Lower lobe of right lung (tissue), 2 donors: ENCODE measurements at regions not wholly inside any gene's neighbourhood (a gene's known extent, or its start where the extent isn't known, plus 50 kb on each side); places are given as distances from the start of the nearest gene placed in this dataset.
A peak's percentile ranks its signal among the peaks of the same experiment; 100 is the strongest.
"Not testable (repeated sequence)": the region's sequence is repeated elsewhere in the genome, so short reads cannot be mapped to it uniquely, and the experiment has no call there.

Experiments
- ATAC-seq, 2 donors: fragments of 200-7000 bp; cut with Tn5 transposase; one replicate each; pipeline ENCODE4 v1.9.1; 2020 to 2022; ENCODE audit warnings: mild to moderate bottlenecking in 2 of 2, moderate library complexity in 2 of 2
- DNase-seq: peaks from one replicate; pipeline ENCODE4 v3.0.0-alpha.2; 2020
- H3K27ac ChIP-seq: fragments of 200-600 bp; one replicate; pipeline ENCODE4 v1.8.0; 2022
- H3K27me3 ChIP-seq: fragments of 200-600 bp; one replicate; pipeline ENCODE4 v1.8.0; 2022; ENCODE audit warnings: low read depth
- H3K36me3 ChIP-seq: fragments of 200-600 bp; one replicate; pipeline ENCODE4 v1.8.0; 2022; ENCODE audit warnings: mild to moderate bottlenecking
- H3K4me1 ChIP-seq: fragments of 200-600 bp; one replicate; pipeline ENCODE4 v1.8.0; 2022
- H3K4me3 ChIP-seq: fragments of 200-600 bp; one replicate; pipeline ENCODE4 v1.8.0; 2022; ENCODE audit warnings: mild to moderate bottlenecking
- H3K9me3 ChIP-seq: fragments of 200-600 bp; one replicate; pipeline ENCODE4 v1.8.0; 2022
- CTCF ChIP-seq: fragments of 200-600 bp; IDR thresholded peaks from one replicate; pipeline ENCODE4 v1.8.0; 2022; ENCODE audit warnings: antibody characterized with exemption, mild to moderate bottlenecking
- intact Hi-C: fragments of 100-400 bp; cut with DNase I; formaldehyde crosslinking; loops from one replicate; pipeline ENCODE4 v1.11.0; 2022
- donor health status: DM: no; HTN: yes; CAD: no; lungs with severe emphysema.

- TF ChIP-seq CTCF, result no peak
- Histone ChIP-seq H3K9me3 (no peaks in the 10 kb centered on the region), H3K4me1 (no peaks in the 10 kb centered on the region), H3K4me3 (no peak overlapping the region), H3K27ac (no peak overlapping the region), H3K36me3 (no peaks in the 10 kb centered on the region), H3K27me3 (peaks cover 42% of the 10 kb centered on the region)
- intact Hi-C loops, result no loop called here
- DNase-seq (no peak), ATAC-seq (no peak)
Observed at GRCh38 chr20:30892541-30893345, 364.7 kb upstream of the DEFB115 start.

DNA sequence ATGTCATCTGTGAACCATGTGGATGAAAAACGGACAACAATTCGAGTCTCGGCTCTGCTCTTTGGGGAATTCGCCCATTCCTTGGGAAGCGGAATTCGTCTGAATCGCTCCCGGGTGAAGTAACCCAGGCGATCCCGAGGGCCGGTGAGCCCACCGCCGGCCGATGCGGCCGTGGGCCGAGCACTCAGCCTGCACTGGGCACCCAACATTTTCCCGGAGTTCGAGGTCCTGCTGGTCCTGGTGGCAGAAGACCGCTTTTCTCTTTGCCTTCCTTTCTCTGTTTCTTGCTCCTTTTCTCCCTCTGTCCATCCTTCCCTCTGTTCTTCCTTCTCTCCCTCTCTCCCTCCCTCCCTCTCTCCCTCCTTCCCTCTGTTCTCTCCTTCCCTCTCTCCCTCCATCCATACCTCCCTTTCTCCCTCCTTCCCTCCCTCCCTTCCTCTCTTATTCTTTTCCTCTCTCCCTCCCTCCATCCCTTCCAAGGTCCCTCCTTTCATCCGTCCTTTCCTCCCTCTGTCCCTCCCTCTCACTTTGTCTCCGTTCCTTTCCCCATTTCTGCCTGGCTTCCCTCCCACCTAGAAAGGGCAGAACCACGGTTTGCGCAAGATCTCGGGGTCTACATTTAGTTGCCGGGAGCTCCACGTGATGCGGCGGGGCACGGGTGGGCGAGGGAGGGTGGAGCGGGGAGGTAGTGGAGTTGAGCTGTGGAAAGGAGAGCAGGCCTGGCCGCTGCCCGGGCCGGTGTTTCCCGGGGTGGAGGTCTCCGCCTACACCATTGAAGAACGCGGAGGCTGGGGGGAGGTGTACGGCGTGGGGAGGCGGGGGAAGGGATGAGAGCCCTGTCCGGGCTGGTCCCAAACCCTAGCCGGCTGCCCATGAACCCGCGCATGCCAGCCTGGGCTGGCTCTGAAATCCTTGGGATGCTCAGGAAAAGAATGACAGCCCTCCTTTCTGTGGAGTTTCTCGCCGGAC lies 363.8 kb upstream of the DEFB115 start:
- H3K27ac ChIP-seq, H3K4me3 ChIP-seq, H3K36me3 ChIP-seq, H3K9me3 ChIP-seq, DNase-seq, H3K4me1 ChIP-seq, intact Hi-C loops, ATAC-seq: not testable (repeated sequence)
- peaks cover 42% of the 10 kb centered on the region for H3K27me3 ChIP-seq

DNA sequence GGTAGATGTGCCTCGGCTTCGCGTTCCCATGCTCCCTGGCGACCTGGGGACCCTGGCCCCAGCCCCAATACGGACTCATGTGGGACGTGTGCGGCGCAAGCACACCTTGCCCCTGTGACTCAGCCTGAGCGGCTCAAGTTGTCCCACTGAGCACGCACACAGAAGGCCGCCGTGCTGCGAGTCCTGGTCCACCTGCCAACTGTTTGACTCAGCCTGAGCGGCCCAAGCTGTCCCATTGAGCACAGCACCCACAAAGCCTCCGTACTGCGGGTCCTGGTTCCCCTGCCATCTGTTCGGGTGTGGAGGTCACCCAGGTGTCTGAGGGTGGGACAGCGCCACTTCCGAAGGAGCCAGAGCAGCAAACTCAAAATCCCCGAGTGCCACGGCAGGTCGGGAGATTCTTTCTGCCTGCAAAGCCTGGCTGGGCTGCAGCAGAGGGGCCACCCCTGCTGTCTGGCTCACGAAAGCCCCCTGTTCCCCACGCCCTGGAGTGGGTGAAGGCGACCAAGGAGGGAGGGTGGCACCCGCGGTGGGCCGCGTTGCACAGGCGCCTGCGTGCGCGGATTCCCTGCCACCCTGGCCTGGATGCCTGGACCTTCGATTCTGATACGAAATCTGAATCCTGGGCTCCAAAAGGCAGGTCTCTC lies 362.6 kb upstream of the DEFB115 start:
- H3K9me3 ChIP-seq, H3K4me3 ChIP-seq, H3K36me3 ChIP-seq, H3K27ac ChIP-seq, H3K4me1 ChIP-seq, intact Hi-C loops, ATAC-seq, DNase-seq: not testable (repeated sequence)
- peaks cover 46% of the 10 kb centered on the region for H3K27me3 ChIP-seq

- H3K27me3 ChIP-seq, result peaks cover 52% of the 10 kb centered on the region
- intact Hi-C loops, H3K9me3 ChIP-seq, H3K4me3 ChIP-seq, H3K4me1 ChIP-seq, H3K36me3 ChIP-seq, DNase-seq, ATAC-seq, H3K27ac ChIP-seq: not testable (repeated sequence)
Observed at GRCh38 chr20:30895354-30895711, 362.1 kb upstream of the DEFB115 start.

DNA sequence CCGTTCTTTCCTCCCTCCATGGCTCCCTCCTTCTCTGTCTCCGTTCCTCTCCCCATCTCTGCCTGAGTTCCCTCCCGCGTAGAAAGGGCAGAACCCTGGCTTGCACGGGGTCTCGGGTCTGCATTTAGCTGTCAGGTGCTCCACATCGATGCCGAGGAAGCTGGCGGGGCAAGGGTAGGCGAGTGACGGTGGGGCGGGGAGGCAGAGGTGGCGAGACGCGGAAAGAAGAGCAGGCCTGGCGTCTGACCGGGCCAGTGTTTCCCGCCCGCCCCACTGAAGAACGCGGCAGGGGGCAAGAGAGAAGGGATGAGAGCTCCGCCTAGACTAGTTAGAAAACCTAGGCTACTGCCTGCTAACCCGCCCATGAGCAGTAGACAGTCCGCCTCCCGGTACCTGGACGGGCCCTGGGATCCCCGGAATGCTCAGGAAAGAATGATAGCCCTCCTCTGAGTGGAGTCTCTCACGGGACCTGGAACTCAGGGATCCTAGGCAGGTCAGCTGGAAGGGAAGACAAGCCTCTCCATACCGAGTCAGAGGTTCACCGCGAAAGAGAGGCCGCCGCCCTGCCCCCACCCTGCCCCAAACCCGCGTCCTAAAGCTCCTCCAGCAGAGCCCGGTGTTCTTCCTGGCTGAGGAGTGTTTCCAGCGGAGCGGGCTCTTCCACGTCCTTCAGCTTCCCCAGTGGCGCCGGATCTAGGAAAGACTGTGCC lies 357.9 kb upstream of the DEFB115 start:
- ATAC-seq, intact Hi-C loops, H3K9me3 ChIP-seq, DNase-seq, H3K4me1 ChIP-seq, H3K4me3 ChIP-seq, H3K27ac ChIP-seq, H3K36me3 ChIP-seq: not testable (repeated sequence)
- peaks cover 32% of the 10 kb centered on the region for H3K27me3 ChIP-seq

- H3K36me3 ChIP-seq, DNase-seq, intact Hi-C loops, ATAC-seq, H3K27ac ChIP-seq, H3K9me3 ChIP-seq, H3K4me3 ChIP-seq, H3K4me1 ChIP-seq: not testable (repeated sequence)
- peaks cover 25% of the 10 kb centered on the region for H3K27me3 ChIP-seq
Observed at GRCh38 chr20:30900080-30900719, 357.3 kb upstream of the DEFB115 start.

- H3K4me3 ChIP-seq, H3K9me3 ChIP-seq, H3K4me1 ChIP-seq, ATAC-seq, H3K36me3 ChIP-seq, intact Hi-C loops, H3K27ac ChIP-seq, H3K27me3 ChIP-seq: not testable (repeated sequence)
- peak; percentile 31 for DNase-seq
Observed at GRCh38 chr20:30905231-30905630, 352.2 kb upstream of the DEFB115 start.
